Adipocyte (in vitro differentiated cells): ENCODE measurements at regions not wholly inside any gene's neighbourhood (a gene's known extent, or its start where the extent isn't known, plus 50 kb on each side); places are given as distances from the start of the nearest gene placed in this dataset.

ENCODE experiments used
- DNase-seq: peaks from one replicate; pipeline ENCODE4 v3.0.0-alpha.2; 2015; ENCODE audit warnings: low read depth
- H3K27me3 ChIP-seq: replicated peaks from 2 replicates; pipeline ENCODE4 v1.7.0; 2013; ENCODE audit warnings: mild to moderate bottlenecking, low read length, moderate library complexity; ENCODE audit not compliant: control insufficient read depth, insufficient read depth
- H3K36me3 ChIP-seq: 2 replicates; pipeline ENCODE4 v1.7.0; 2013; ENCODE audit warnings: low read length, mild to moderate bottlenecking, moderate library complexity; ENCODE audit not compliant: control insufficient read depth, insufficient read depth, severe bottlenecking
- H3K4me1 ChIP-seq: 2 replicates; pipeline ENCODE4 v1.7.0; 2013; ENCODE audit warnings: mild to moderate bottlenecking, low read length, moderate library complexity; ENCODE audit not compliant: control insufficient read depth, insufficient read depth
- H3K4me3 ChIP-seq: 2 replicates; pipeline ENCODE4 v1.7.0; 2013; ENCODE audit warnings: mild to moderate bottlenecking, low read length, moderate library complexity
- H3K9ac ChIP-seq: 2 replicates; pipeline ENCODE4 v1.7.0; 2013; ENCODE audit warnings: mild to moderate bottlenecking, low read length, moderate library complexity
- H3K9me3 ChIP-seq: 2 replicates; pipeline ENCODE4 v1.7.0; 2013; ENCODE audit warnings: mild to moderate bottlenecking, low read length, moderate library complexity; ENCODE audit not compliant: control insufficient read depth

GRCh38 chr5:29942089-29942488 lies 1251.4 kb upstream of the CDH6 start:
- H3K4me1 ChIP-seq = no peaks in the 10 kb centered on the region
- DNase-seq = no peak
- no peak overlapping the region for H3K9ac ChIP-seq

GRCh38 chr5:29939988-29940387 lies 1253.5 kb upstream of the CDH6 start:
- Histone ChIP-seq H3K9me3 (no peaks in the 10 kb centered on the region), H3K36me3 (no peaks in the 10 kb centered on the region), H3K4me1 (no peaks in the 10 kb centered on the region), H3K4me3 (no peak overlapping the region), H3K27me3 (no peaks in the 10 kb centered on the region), H3K9ac (no peak overlapping the region)
- DNase-seq = no peak

More at GRCh38 chr5:29942089-29942488, 1251.4 kb upstream of the CDH6 start:
- Histone ChIP-seq H3K9me3 (no peaks in the 10 kb centered on the region), H3K27me3 (no peaks in the 10 kb centered on the region), H3K4me3 (no peak overlapping the region), H3K36me3 (no peaks in the 10 kb centered on the region)

GRCh38 chr5:29935371-29935770 lies 1258.1 kb upstream of the CDH6 start:
- DNase-seq = no peak
- H3K27me3 ChIP-seq = no peaks in the 10 kb centered on the region
- H3K9ac ChIP-seq = no peak overlapping the region
- H3K4me1 ChIP-seq = no peaks in the 10 kb centered on the region
- H3K9me3 ChIP-seq = no peaks in the 10 kb centered on the region
- no peak overlapping the region for H3K4me3 ChIP-seq
- no peaks in the 10 kb centered on the region for H3K36me3 ChIP-seq

DNA sequence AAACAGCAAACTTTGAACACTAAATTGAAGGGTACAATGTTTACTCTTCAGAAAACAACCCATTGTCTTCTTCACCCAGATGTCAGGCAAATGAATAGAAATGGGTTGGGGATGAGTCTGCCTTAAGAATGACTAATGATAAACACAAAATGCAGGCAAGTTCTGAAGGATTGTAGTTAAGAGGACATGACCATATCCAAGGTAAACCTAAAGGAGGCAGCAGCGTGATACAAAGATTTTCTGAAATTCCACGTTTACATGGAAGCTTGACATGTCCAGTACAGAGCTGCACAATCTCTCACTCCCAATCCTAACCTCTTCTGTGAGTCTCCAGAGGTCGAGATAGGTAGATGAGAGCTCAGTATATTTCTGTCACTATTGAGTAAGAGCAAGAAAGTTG lies 1263.2 kb upstream of the CDH6 start:
- no peaks in the 10 kb centered on the region for H3K4me1 ChIP-seq
- no peak for DNase-seq
- H3K4me3 ChIP-seq = no peak overlapping the region
- H3K36me3 ChIP-seq = no peaks in the 10 kb centered on the region
- H3K9ac ChIP-seq = no peak overlapping the region
- no peaks in the 10 kb centered on the region for H3K9me3 ChIP-seq
- no peaks in the 10 kb centered on the region for H3K27me3 ChIP-seq

- no peak overlapping the region for H3K9ac ChIP-seq
- H3K36me3 ChIP-seq = no peaks in the 10 kb centered on the region
- H3K27me3 ChIP-seq = no peaks in the 10 kb centered on the region
- H3K4me1 ChIP-seq = no peaks in the 10 kb centered on the region
- DNase-seq = no peak
- H3K9me3 ChIP-seq = no peaks in the 10 kb centered on the region
- no peak overlapping the region for H3K4me3 ChIP-seq
Measured at GRCh38 chr5:29924107-29924506, 1269.4 kb upstream of the CDH6 start.

- H3K27me3 ChIP-seq = no peaks in the 10 kb centered on the region
- H3K9ac ChIP-seq = no peak overlapping the region
- H3K9me3 ChIP-seq = no peaks in the 10 kb centered on the region
- no peaks in the 10 kb centered on the region for H3K4me1 ChIP-seq
- DNase-seq = no peak
- no peak overlapping the region for H3K4me3 ChIP-seq
- H3K36me3 ChIP-seq = no peaks in the 10 kb centered on the region
Measured at GRCh38 chr5:29905626-29906353, 1287.7 kb upstream of the CDH6 start.

GRCh38 chr5:29902859-29903258 lies 1290.6 kb upstream of the CDH6 start:
- Histone ChIP-seq H3K9ac (no peak overlapping the region), H3K4me3 (no peak overlapping the region), H3K27me3 (no peaks in the 10 kb centered on the region), H3K4me1 (no peaks in the 10 kb centered on the region), H3K9me3 (no peaks in the 10 kb centered on the region), H3K36me3 (no peaks in the 10 kb centered on the region)
- DNase-seq = no peak

- no peak overlapping the region for H3K4me3 ChIP-seq
- no peaks in the 10 kb centered on the region for H3K27me3 ChIP-seq
- no peak for DNase-seq
- no peaks in the 10 kb centered on the region for H3K36me3 ChIP-seq
- no peaks in the 10 kb centered on the region for H3K4me1 ChIP-seq
- H3K9ac ChIP-seq = no peak overlapping the region
- H3K9me3 ChIP-seq = no peaks in the 10 kb centered on the region
Measured at GRCh38 chr5:29899583-29899982, 1293.9 kb upstream of the CDH6 start.

DNA sequence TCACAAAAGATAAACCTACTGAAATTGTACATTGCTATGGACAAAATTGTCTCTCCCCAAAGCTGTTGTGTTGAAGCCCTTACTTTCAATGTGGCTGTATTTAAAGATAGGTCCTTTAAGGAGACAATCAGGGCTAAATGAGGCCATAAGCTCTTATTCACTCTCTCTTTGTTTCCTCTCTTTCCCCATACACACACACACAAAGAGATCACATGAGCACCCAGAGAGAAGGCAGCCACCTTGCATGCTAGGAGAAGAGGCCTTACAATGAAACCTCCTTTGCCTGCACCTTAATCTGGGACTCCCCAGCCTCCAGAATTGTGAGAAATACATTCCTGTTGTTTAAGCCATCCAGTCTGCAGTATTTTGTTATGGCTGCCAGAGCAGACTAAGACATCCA lies 1295.6 kb upstream of the CDH6 start:
- H3K4me3 ChIP-seq = no peak overlapping the region
- DNase-seq = no peak

GRCh38 chr5:29896646-29897045 lies 1296.8 kb upstream of the CDH6 start:
- Histone ChIP-seq H3K4me1 (no peaks in the 10 kb centered on the region), H3K27me3 (no peaks in the 10 kb centered on the region), H3K9me3 (no peaks in the 10 kb centered on the region), H3K4me3 (no peak overlapping the region), H3K36me3 (no peaks in the 10 kb centered on the region), H3K9ac (no peak overlapping the region)
- no peak for DNase-seq

More for the DNA sequence above, 1295.6 kb upstream of the CDH6 start:
- no peaks in the 10 kb centered on the region for H3K36me3 ChIP-seq
- no peaks in the 10 kb centered on the region for H3K4me1 ChIP-seq
- no peaks in the 10 kb centered on the region for H3K9me3 ChIP-seq
- H3K27me3 ChIP-seq = no peaks in the 10 kb centered on the region
- H3K9ac ChIP-seq = no peak overlapping the region

DNA sequence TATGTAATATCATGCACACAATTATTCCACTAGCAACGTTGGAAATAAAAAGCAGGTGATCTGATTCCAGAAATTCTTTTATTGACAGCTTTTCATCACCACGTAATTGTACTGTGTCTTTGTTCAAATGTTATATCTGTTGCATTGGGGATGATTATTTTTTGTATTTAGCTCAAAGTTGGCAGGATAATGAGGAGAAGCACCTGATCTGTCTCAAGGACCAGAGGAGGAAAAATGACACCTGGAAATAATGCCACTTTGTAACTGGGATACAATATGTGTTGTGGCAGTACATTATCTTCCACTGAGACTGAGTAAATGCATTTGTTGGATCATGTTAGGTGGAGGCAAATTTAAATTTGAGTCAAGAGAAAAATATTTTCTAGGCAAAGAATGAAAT lies 1298.8 kb upstream of the CDH6 start:
- Histone ChIP-seq H3K9ac (no peak overlapping the region), H3K4me3 (no peak overlapping the region), H3K27me3 (no peaks in the 10 kb centered on the region), H3K4me1 (no peaks in the 10 kb centered on the region), H3K9me3 (no peaks in the 10 kb centered on the region), H3K36me3 (no peaks in the 10 kb centered on the region)
- DNase-seq = no peak

DNA sequence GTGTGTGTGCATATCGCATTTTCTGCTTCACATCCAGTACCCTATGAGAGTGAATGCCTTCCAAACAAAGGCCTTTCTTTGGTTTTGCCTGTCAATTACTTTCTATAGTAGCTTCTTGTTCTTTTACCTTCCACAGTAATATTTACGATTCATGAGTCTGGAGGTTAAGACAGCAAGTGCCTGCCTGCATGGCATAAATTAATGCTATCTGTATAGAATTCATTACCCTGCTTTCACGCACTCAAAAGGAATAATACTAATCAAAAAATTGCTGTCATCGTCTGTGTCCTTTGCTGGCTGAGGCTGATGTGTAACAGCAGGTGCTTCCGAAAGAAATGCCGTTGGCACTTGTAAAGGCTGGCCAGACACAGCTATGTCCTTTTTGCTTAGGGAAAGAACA lies 1304.4 kb upstream of the CDH6 start:
- no peak overlapping the region for H3K9ac ChIP-seq
- H3K36me3 ChIP-seq = no peaks in the 10 kb centered on the region
- H3K27me3 ChIP-seq = no peaks in the 10 kb centered on the region
- DNase-seq = no peak
- no peaks in the 10 kb centered on the region for H3K4me1 ChIP-seq
- no peak overlapping the region for H3K4me3 ChIP-seq
- H3K9me3 ChIP-seq = no peaks in the 10 kb centered on the region
